AML-193 (cell line): ENCODE measurements at regions not wholly inside any gene's neighbourhood (a gene's known extent, or its start where the extent isn't known, plus 50 kb on each side); places are given as distances from the start of the nearest gene placed in this dataset.
A peak's percentile ranks its signal among the peaks of the same experiment; 100 is the strongest.

Experiments
- DNase-seq, 2 experiments: peaks; one replicate each; lab custom pipeline; 2025; lab: John Stamatoyannopoulos, UW

DNA sequence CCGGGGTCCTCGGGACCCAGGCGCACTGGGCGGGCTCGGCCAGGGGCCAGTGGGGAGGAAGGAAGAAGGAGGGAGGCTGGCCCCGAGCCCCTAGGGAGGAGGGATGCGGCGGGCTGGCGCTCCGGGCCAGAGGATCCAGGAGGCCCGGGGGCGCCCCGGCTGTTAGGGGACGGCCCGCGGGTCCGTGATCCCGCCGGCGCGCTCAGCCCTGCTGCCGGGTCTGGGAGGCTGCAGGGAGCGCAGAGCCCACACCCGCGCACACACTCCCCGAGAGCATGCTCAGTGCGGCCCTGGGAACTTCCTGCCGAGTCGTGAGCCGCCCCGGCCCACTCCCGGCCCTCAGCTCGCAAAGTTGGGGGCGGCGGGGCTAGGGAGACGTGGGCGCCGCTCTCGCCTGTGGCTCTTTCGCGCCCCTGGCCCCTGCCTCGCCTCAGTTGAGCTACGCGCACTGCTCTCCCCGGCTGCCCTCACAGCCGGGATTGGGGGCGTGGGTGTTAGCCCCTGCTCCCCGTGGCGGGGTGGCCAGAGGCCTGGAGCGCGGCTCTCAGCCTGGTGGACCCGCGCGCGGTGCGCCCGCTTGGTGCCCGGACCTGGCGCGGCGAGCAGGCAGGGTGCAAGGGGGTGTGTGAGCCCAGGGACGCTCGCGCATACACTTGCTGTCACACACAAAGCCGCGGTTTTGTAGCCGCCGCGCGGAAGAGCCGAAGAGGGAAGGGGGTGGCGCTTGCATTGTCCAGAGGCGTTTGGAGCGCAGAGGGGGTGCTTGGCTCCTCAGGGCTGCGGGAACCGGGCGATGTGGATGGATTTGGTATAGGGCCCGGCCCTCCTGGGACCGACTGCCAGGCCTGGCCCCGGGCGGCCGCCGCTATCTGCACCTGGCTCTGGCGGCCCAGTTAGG lies 132.9 kb upstream of the MGAT5 start:
- peak; percentile 28 to 46 for DNase-seq

DNA sequence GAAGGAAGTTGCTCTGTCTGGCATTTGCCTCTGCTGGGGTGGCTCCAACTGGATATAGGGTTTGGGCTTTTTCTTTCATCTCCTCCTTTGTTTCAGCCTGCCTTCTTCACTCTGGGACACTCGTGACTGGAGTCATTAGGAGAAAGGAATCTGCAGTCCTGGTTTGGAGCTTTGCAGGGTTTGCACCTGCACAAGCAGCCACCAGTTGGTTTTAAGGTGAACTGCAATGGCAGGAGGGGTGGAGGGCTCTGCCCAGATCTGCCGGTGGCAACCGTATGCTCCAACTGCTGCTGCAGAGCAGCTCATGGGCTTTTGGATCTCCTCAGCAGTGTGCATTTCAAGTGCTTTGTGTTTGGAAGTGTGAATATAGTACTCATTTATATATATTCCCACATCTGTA lies 131.3 kb upstream of the MGAT5 start:
- DNase-seq: no peak

DNA sequence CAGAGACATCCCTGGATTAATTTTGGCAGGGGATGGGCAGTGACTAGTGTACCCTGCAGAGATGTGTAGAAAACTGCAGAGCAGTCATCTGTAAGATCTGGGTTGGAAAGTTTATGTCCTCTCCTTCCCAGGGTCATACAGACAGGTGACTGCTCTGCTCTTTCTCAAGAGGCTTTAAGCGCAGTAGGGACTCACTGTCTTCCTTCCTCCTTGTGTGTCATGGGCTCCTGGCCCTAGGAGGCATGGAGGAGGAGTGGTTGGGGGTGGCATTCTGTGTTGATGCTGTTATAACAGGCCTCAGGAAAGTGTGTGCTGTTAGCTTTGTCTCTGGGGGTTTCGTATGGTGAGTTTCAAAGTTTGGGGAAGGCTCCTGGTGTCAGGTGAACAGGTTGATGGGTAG lies 130.5 kb upstream of the MGAT5 start:
- no peak for DNase-seq

DNA sequence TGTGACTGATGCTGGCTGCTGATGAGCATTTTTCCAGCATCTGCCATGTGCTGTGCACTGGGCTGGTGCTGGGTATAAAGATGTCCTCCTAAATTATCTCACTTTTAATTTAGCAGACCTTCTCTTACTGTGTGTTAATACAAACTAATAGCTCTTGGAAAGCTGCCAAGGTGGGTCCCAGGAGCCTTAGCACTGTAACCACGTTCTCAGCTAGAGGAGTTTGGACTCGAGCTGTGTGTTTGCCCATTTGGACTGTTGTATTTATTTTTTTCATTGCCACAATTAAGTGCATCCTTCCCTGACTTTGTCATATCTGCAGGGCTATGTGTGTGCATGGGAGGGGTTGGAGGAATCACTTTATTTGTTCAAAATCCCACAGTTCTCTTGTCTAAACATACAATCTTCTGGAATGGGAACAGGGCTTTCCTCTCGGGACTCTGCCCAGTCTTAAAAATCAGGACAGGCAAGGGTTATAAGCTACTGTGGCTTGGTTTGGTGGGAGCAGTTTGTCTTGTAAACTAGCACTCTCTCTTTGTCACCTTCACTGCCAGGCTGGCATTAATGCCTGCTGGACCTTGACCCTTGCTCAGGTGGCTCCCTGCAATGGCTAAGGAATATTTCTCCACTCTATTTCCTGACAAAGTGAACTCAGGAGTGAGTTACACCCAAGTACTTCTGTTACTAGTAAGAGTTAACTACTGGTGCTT lies 129.7 kb upstream of the MGAT5 start:
- DNase-seq: no peak

DNA sequence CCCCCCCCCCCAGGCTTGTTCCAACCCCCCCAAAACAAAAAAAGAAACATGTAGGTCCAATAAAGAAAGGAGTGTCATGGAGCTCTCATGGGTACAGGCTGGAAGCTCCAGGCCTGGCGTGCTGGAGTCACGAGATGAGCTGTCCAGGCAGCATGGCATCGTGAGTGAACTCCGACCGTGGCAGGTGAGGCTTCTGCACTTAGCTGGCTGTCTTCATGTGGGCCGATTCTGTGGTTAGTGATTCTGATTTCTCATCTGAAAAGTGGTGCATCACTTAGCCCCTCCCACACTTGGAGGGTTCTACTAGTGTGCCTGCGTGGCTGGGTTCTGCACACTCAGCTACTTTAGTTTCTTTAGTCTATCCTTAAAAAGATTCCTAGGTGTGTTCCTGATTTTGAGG lies 126.4 kb upstream of the MGAT5 start:
- no peak for DNase-seq

DNA sequence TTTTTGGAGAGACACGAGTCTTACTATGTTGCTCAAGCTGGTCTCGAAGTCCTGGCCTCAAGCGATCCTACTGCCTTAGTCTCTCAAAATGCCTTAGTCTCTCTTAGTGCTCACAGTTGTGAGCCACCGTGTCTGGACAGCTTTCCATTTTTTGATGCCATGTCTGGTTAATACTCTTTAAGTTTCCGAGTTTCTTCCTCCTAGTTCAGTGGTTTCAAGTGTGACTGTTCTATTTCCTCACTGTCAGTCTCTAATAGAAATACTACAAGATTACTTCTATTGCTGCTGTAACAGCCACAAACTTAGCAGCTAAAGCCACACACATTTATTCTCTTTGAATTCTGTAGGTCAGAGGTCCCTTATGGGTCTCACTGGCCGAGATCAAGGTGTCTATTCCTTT lies 125.1 kb upstream of the MGAT5 start:
- no peak for DNase-seq

DNA sequence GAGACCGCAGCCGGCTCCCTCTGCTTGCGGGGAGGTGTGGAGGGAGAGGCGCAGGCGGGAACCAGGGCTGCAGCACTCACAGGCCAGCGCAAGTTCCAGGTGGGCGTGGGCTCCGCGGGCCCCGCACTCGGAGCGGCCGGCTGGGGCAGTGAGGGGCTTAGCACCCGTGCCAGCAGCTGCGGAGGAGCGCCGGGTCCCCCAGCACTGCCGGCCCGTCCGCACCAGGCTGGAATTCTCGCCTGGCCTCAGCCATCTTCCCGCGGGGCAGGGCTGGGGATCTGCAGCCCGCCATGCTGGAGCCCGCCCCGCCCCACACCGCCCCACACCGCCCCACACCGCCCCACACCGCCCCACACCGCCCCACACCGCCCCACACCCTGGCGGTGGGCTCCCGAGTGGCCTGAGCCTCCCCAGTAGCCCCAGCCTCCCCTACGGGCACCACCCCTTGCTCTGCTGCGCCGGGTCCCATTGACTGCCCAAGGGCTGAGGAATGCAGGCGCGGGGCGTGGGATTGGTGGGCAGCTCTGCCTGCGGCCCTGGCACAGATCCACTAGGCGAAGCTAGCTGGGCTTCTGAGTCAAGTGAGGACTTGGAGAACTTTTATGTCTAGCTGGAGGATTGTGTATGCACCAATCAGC lies 123.9 kb upstream of the MGAT5 start:
- DNase-seq: no peak

DNA sequence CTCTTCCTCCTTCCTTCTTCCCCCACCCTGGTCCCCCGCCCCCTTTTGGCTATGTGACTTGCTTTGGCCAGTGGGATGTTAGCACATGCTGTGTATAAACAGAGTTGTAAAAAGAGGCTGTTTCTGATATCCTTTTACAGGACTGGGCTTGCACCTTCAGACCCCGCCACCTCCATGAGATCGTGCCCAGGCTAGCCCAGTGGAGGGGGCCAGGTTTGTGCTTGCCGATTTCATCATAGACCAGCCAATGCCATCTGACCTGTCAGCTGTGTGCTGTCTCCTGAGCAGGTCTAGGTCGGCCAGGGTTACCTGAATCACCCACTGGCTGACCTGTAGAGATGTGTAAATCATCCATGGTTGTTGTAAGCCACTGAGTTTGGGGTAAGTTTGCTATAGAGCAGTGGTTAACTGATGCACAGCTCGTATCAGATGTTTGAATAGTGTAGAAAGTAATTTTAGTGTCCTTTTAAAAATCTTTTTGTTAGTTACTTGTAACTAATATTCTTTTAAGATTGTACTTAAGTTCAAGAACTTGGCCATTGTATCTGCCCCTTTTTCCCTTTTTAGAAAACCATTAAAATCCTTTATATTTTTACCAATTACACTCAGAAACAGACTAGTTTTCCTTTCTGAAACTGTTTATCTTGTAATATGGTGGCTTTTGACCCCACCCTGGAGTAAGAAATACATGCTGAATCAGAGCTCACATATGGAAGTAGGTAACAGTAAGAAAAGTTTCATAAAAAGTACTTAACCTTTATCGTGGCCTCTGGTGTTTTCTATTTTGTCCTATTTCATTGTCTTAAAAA lies 122.0 kb upstream of the MGAT5 start:
- DNase-seq: no peak

DNA sequence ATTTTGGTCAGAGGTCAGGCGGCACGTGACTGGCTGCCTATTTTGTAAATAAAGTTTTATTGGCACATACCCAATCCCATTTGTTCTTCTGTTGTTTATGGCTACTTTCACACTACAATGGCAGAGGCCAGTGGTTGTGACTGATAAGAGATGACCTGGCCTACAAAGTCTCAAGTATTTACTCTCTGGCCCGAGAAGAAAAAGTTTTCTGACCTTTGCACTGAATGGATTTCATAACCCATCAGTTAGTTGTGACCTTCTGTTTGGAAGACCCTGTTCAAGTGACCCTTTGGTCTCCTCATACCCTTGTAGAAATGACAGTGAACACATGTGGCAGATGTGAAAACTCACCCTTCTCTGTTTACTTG lies 121.4 kb upstream of the MGAT5 start:
- no peak for DNase-seq

DNA sequence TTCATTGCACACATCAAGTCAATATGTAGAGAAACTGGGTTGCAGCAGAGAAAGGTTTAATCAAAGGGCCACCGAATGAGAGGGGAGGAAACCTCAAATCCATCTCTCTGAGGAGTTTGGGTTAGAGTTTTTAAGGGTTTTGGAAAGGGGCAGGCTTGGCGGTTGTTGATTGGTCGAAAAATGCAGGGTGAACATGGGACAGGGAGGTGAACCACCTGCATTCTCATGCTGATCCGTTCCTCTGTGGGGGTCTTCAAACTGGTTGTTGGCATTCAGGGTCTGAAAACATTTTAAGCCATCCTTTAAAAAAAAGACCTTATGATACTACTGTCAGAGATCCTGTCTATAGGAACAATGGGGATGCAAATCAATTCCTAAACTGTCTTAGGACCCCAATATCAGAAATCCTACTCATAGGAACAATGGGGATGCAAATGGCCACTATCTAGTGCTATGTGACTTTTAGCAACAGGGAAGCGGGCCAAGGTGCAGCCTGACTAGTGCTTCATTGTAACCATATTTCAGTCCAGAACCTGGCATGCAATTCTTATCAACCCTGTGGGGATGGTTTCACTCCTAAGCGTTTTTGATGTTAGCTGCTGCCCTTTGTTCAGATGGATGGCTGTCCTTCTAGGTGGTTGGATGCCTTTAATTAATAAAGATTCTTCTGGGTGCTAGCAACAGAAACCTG lies 120.1 kb upstream of the MGAT5 start:
- DNase-seq: no peak

DNA sequence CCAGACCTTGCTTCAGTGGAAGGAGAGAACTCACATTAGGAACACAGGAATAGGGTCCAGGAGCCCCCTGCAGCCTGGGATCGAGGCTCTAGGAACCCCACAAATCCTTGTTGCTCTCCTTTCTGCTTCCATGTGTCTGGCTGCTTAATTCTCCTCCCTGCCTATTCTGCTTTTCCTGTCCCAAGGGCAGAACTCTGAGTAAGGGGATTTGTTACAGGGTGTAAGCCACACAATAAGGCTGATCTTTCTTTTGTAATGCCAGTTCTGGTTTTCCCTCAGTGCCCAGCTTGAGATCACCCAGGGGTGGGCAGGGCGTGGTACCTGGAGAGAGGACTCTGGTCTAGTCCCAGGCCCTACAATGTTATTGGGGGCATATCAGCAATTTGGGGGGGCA lies 119.6 kb upstream of the MGAT5 start:
- no peak for DNase-seq

DNA sequence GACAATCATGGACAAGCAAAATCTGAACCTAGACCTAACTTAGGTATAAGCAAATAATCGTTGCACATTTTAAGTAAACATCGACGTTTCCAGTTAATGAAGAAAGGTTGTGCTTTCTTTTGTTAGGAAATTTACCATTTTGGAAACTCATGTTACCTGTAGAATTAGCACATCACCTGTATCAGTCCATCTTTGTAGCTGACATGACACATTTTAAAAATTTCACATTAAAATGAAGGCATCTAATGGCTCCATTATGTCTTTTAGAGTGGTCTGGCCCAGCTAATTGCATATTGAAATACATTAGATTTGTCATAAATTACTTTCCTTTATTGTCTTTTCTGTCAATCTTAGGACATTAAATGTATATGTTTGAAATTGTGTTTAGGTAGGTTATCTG lies 119.0 kb upstream of the MGAT5 start:
- no peak for DNase-seq

DNA sequence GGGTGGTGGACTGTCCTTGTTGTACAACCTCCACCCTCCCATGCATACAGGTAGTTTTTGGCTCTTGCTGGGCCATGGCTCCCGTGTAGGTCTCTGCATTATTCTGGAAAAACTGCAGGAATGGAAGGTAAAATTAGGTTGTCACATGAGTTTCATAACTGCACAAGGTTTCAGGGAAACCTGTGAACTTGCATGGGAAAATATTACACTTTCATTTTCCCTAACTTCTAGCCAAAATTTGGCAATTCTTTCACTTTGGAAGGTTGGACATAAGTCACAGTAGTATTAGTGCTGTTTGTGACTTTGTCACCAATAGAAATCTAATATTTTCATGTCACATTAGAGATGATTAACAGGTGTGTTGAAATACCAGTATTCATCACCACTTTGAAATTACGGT lies 118.1 kb upstream of the MGAT5 start:
- no peak for DNase-seq

DNA sequence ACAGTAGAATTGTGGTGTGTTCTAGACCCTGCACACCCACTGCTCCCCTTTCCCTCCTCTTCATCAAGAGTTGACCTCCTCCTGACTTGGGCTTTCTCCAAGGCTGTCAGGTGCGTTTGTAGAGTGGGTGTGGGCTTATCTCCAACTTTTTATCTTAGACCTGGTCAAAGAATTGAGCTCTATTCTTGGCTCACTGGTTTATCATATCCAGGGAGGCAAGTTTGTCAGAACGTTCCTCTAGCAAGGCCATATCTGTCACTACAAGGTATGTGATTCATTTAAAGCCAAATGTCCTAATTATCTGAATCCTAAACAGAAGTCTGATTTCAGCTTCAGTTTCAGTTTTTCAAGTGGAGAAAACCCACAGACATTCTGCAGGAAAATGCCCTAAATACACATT lies 117.1 kb upstream of the MGAT5 start:
- no peak for DNase-seq

DNA sequence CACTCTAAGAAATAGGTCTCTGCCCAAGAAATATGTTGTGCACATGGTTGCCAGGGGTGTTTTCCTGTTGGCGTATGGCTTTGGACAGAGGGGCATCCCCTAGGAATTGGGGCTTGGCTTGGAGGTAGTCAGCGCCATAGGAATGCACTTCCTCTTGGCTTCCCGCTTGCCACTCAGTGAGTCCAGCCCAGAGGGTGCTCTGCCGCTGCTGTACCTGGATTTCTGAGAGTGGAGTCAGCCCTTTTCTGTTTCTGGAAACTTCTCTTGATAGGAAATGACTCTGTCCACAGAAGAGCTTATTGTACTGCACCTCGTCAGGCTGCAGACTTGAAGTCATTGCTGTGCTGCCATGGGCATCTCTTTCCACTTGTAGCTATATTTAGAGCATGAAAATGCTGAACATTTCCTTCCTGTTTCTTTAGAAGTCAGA lies 116.7 kb upstream of the MGAT5 start:
- peak; percentile 30 to 51 for DNase-seq

DNA sequence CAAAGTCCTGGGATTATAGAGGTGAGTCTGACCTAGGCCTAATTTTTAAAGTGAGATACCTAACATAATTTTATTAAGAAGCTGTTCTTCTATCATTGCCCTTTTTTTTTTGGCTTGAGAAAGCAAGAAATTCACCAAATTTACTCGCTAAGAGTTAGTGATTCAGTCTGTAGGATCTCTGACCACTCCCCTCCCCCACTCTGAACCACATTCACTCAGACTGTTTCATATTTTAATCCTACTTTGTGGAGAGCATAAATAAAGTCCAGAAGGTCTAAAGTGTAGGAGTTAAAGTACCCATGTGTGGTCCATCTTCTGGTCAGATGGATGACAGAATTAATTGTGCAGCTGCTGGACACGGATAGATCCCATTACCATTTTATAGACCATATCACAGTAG lies 115.8 kb upstream of the MGAT5 start:
- no peak for DNase-seq

DNA sequence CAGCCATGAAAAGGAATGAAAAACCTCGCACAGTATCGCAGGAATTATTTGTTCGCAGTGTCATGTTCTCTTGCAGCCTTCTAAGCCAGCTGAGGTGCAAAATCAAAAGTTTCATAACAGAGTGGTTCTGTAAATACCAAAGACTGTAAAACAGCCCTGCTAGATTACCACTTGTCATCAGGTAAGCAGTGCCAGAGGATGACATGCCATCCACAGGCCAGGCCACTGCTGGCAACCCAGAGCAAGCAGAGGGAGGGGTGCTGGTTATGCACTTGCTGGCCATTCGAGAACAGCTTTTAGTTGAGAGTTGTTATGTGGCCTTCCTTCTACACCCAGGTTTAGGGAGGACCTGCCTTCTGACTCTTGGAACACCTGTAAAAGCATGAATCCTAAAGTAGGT lies 114.3 kb upstream of the MGAT5 start:
- DNase-seq: no peak

DNA sequence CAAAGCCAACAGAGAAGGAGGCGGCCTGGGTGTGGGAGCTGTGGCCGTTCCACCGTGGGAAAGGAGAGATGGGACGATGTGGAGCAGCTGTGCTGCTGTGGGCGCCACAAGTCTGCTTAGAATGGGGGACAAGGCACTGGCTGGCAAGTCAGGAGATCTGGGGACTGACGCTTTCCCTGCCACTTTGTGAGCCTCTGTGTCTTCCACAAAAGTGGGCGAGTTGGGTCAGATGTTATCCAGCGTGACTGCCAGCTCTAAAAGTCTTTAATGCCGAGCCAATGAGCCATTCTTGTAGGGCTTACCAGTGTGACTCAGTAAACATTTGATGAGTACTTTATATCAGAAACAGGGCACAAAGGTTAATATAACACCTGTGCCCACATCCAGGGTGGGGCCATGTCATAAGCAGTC lies 113.6 kb upstream of the MGAT5 start:
- DNase-seq: no peak

DNA sequence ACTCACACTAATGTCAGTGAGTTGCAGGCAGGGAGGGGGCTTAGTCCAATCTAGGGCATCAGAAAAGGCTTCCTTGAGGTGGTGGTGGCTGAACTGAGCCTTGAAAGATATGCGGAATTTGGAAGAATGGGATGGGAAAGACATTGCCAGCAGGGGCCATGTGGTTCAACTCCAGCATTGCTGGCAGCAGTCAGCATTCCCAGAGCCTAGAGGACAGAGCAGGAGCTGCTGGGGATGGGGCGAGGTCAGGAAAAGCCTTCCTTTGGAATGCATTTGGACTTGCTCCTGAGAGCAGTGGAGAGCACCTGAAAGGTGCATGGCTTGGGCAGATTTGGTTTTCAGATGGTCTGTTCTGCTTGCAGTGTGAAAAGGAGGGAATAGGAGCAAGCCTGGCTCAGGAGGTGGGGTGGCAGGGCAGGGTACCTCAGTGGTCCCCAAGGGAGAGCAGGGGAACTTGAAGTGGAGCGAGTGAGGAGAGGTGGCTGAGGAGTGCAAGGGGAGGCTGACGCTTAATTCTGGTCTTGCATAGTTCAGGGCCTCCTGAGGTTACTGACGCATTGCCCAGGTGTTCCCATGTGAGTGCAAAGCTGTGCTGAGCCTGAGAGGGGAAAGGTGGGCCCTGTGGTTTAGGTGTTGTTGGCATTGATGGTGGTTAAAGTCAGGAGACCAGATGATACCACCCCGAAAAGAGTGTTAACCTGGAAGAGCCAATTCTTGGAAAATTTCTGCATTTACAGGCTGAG lies 112.1 kb upstream of the MGAT5 start:
- no peak for DNase-seq

DNA sequence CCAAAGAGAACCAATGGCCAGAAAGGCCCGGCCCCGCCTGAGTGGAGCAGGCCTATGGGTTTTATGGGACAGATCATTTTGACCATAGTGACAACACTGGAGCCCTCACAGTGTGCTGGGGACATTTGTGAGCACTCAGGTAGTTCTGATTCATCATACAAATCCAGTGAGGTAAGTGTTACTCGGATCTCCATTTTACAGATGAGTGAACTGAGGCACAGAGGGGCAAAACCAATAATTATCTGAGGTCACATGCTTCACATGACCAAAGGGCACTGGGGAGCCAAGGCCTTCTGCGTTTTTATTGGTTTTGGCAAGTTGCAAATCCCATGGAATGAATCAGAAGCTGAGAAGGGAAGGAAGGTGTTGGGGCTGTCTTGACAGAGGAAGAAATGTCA lies 111.5 kb upstream of the MGAT5 start:
- no peak for DNase-seq

DNA sequence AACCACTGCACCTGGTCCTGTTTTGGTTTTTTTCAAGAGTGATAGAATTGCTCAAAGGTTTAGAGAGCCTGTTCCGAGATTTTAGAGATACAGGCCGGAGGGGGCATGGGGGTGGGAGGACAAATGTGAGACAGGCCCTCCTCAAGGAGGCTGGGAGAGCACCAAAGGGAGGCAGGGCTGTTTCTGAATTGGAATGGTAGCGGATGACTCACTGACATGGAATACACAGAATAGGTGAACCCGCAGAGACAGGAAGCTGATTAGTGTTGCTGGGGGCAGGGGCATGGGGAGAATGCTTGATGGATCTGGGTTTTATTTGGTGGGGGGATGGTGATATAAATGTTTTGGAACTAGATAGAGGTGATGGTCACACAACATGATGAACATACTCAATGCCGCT lies 111.0 kb upstream of the MGAT5 start:
- no peak for DNase-seq
